GM13977 (cell line): ENCODE measurements at regions not wholly inside any gene's neighbourhood (a gene's known extent, or its start where the extent isn't known, plus 50 kb on each side); places are given as distances from the start of the nearest gene placed in this dataset.

Experiments used
- DNase-seq: peaks from one replicate; pipeline ENCODE4 v3.0.0; 2012; ENCODE audit warnings: low spot score
- CTCF ChIP-seq: IDR thresholded peaks from 2 replicates; pipeline ENCODE4 v1.5.1; 2012; ENCODE audit warnings: mild to moderate bottlenecking, control low read depth; ENCODE audit not compliant: insufficient read depth; ENCODE audit errors: extremely low read depth, missing control alignments
- in situ Hi-C: fragments of 300-500 bp; cut with MboI; formaldehyde crosslinking; loops from one replicate; pipeline ENCODE4 v1.12.0; 2022; ENCODE audit warnings: low sequenced_read_pairs, low pct_unique_long_range_greater_than_20kb, mixed read lengths, inconsistent platforms; ENCODE audit not compliant: unreplicated experiment

- in situ Hi-C loops: no loop called here
- no peak for DNase-seq
- no peak for TF ChIP-seq CTCF
Observed at GRCh38 chr3:188041895-188042294, 112.1 kb upstream of the LPP start.

DNA sequence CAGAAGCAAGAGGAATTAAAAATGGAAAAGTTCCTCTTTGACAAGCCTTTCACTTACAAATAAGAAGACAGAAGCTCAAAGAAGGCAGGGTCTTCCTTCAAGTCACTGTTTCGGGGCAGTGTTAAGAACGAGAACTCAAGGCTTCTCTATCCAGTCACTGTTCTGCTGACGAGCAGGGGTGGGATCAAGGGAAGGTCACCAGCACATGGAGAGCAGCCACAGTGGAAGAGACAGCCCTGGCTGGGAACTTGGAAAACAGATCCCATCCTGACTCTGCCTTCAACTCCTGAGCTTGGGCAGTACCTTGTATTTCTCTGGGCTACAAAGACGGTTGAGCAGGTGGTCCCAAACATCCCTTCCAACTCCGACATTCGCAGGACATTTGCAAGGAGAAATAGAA is 111.5 kb upstream of the LPP start:
- TF ChIP-seq CTCF: no peak
- in situ Hi-C loops: no loop called here
- DNase-seq: no peak

DNA sequence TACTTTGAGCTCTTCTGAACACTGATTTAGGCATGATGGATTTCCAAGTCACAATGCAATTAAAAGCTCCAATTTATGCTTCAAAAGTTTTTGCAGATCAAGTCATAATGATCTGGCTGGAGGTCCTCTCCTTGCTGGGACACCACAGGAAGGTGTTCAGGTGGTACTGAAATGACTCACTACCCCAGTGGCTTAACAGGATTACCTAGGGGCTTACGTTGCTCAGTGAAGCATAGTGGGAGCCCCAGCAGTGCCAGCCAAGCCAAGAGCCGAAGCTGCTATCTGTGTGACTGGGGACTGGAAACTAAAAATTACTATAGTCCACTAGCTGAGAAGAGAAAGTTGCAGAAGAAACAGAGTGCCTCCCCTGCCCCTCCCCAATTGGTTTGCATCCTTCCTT is 110.1 kb upstream of the LPP start:
- in situ Hi-C loops: no loop called here
- DNase-seq: no peak
- no peak for TF ChIP-seq CTCF

- DNase-seq: no peak
- no peak for TF ChIP-seq CTCF
- in situ Hi-C loops: no loop called here
Observed at GRCh38 chr3:188046561-188047211, 107.3 kb upstream of the LPP start.

DNA sequence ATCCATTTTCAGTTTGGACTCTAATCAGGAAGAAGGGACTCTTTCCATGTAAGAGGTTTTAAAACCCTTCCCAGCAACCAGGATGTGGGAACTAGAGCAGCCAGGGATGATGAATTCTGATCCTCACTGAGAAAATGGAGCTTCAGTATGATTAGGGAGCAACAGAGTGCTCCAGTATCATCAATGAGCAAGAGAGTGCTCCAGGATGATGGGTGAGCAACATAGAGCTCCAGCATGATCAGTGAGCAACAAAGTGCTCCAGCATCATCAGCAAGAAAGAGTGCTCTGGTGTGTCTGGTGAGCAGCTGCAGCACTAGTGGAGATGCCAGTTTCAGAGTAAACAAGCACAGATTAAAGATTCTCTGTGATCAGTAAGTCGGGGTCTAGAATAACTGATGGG is 106.4 kb upstream of the LPP start:
- in situ Hi-C loops: no loop called here

GRCh38 chr3:188049606-188050530 is 104.1 kb upstream of the LPP start:
- no peak for TF ChIP-seq CTCF
- in situ Hi-C loops: no loop called here
- DNase-seq: no peak

More for the DNA sequence above, 106.4 kb upstream of the LPP start:
- no peak for DNase-seq
- no peak for TF ChIP-seq CTCF
